AG04450 (cell line): ENCODE measurements at regions not wholly inside any gene's neighbourhood (a gene's known extent, or its start where the extent isn't known, plus 50 kb on each side); places are given as distances from the start of the nearest gene placed in this dataset.

Experiments used
- CTCF ChIA-PET: fragments of 300-600, 350-600 bp; formaldehyde crosslinking; extraction: SDS; loops from one replicate; lab custom pipeline; 2022; ENCODE audit warnings: antibody characterized with exemption, inconsistent platforms; lab: Charles Lee
- POLR2A ChIA-PET: fragments of 350-600 bp; formaldehyde crosslinking; extraction: SDS; loops from one replicate; lab custom pipeline; 2021; ENCODE audit warnings: antibody characterized with exemption, inconsistent platforms; lab: Yijun Ruan, JAX
- DNase-seq: peaks from one replicate; pipeline ENCODE4 v3.0.0-alpha.2; 2011; ENCODE audit warnings: low read depth, low spot score
- H3K27ac ChIP-seq: one replicate; pipeline ENCODE4 v1.5.1; 2012; ENCODE audit warnings: low read depth, low read length, control low read depth
- H3K27me3 ChIP-seq: one replicate; pipeline ENCODE4 v1.6.0; 2012; ENCODE audit warnings: low read length; ENCODE audit not compliant: control insufficient read depth, insufficient read depth
- H3K4me3 ChIP-seq: 2 replicates; pipeline ENCODE4 v1.5.1; 2011; ENCODE audit warnings: mild to moderate bottlenecking, low read depth, low read length, control low read depth
- H3K9me3 ChIP-seq: 2 replicates; pipeline ENCODE4 v1.5.1; 2012; ENCODE audit warnings: low read length; ENCODE audit not compliant: control insufficient read depth, insufficient read depth
- CTCF ChIP-seq: IDR thresholded peaks from 2 replicates; pipeline ENCODE4 v1.5.1; 2011; ENCODE audit warnings: low read depth, low read length, control low read depth, inconsistent platforms

- CTCF ChIA-PET, result no interaction called here
- Histone ChIP-seq H3K4me3 (no peak overlapping the region), H3K9me3 (peaks cover 57% of the 10 kb centered on the region), H3K27ac (no peak overlapping the region), H3K27me3 (no peaks in the 10 kb centered on the region)
- TF ChIP-seq CTCF, result no peak
- POLR2A ChIA-PET, result no interaction called here
- DNase-seq, result no peak
Measured at GRCh38 chr7:156107957-156108356, 295.7 kb upstream of the SHH start.

DNA sequence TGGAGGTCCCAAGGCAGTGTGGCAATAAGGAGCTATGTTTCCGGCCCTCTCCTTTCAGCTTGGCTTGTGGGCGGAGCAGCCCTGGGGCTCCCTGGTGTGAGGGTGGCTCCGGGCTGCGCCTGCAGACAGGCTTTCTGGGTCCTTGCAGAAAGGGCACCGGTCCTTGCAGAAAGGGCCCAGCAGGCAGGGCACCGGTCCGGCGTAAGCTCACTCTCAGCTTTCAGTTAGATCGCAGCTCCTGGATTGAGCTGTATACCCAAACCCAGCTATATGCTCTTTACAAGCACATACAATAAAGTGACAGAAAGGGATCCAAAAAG is 293.8 kb upstream of the SHH start:
- TF ChIP-seq CTCF, result no peak
- CTCF ChIA-PET, result no interaction called here
- no peak overlapping the region for H3K4me3 ChIP-seq
- peaks cover 62% of the 10 kb centered on the region for H3K9me3 ChIP-seq
- no peaks in the 10 kb centered on the region for H3K27me3 ChIP-seq
- H3K27ac ChIP-seq, result no peak overlapping the region
- no peak for DNase-seq
- POLR2A ChIA-PET, result no interaction called here

DNA sequence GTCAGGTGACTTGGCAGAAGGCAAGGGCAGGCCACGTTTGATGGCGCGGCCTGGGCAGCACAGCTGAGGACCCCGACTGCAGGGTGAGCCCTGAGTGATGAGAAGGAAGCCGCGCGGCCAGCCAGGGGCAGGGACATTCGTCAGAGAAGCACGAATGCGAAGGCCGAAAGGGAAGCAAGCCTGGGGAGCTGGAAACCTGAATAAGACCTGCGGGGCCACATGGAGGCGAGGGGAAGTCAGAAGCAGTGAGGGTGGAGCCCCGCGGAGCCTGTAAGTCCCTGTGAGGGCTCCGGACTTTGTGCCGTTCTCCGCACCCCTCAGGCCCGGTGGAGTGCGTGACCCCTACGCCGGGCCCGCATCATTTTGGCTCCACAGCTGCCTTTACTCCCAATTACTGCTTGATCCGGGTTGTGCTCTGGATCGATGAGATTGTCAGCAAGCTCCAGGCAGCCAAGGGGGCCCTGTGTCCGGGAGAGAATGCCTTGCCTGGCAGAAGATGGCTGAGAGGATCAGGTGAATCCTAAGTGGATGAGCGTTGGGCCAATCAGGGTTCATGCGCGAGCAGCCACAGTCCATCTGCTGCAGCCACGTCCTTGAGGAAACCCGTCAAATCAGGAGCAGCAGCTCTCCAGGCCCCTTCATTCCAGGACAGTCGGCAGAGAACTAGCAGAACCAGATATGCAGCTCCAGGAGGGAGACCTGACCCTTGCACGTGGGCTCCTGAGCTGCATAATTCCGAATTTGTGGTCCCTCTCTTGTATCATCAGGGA is 293.3 kb upstream of the SHH start:
- DNase-seq, result no peak
- TF ChIP-seq CTCF, result no peak
- no peak overlapping the region for H3K27ac ChIP-seq
- H3K27me3 ChIP-seq, result no peaks in the 10 kb centered on the region
- ChIA-PET POLR2A (no interaction called here), CTCF (no interaction called here)
- no peak overlapping the region for H3K4me3 ChIP-seq
- peaks cover 63% of the 10 kb centered on the region for H3K9me3 ChIP-seq

DNA sequence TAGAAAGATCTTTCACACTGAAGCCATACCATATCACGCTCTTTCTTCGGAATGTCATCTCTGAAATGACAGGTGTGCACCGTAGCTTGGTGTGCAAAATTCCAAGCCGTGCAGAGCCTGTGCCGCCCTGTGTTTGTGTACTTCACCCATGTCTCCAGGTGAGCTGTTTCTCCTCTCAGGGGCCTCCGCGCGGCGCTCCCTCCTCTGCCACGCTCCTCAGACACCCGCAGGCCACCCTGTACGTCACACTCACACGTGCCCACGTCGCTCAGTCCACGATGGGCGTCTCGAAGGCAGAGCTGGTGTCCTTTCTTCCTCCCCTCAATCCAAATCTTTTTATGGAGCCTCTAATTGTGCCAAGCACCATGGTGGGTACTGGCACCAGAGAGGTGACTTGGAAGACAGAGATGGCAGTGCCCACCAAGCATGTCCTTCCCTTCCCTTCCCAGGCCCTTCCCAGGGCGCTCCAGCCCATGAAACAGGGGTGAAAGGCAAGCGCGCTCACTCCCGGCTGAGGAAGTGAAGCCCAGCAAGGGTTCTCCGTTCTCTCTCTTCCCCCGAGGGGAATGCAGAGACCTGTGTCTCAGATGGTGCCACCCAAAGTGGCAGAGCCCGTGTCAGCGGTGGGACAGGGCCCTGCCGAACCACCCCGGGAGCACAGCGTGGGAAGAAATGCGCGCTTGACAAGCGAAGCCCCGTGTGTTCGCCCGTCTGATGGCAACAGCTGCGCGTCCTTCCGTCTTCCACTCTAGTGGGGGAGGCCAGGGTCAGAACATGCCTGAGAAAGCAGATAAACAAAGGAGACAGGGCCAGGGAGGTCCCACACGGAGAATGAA is 292.5 kb upstream of the SHH start:
- CTCF ChIA-PET, result no interaction called here
- TF ChIP-seq CTCF, result no peak
- POLR2A ChIA-PET, result no interaction called here
- peaks cover 63% of the 10 kb centered on the region for H3K9me3 ChIP-seq
- H3K4me3 ChIP-seq, result no peak overlapping the region
- no peaks in the 10 kb centered on the region for H3K27me3 ChIP-seq
- no peak overlapping the region for H3K27ac ChIP-seq
- DNase-seq, result no peak

GRCh38 chr7:156102267-156102666 is 290.0 kb upstream of the SHH start:
- Histone ChIP-seq H3K27me3 (no peaks in the 10 kb centered on the region), H3K9me3 (peaks cover 49% of the 10 kb centered on the region), H3K27ac (no peak overlapping the region), H3K4me3 (no peak overlapping the region)
- ChIA-PET CTCF (no interaction called here), POLR2A (no interaction called here)
- no peak for TF ChIP-seq CTCF
- no peak for DNase-seq
